H1 (cell line): ENCODE measurements at regions not wholly inside any gene's neighbourhood (a gene's known extent, or its start where the extent isn't known, plus 50 kb on each side); places are given as distances from the start of the nearest gene placed in this dataset.

ENCODE experiments used
- CBX8 ChIP-seq: fragments of 300-800, 300-1000 bp; sonication (generic); IDR thresholded peaks from 2 replicates; pipeline ENCODE4 v1.7.1; 2016; ENCODE audit warnings: low read depth, low read length, borderline replicate concordance
- RNF2 ChIP-seq: fragments of 200-900, 300-1000 bp; sonication (generic); IDR thresholded peaks from 2 replicates; pipeline ENCODE4 v1.7.1; 2016; ENCODE audit warnings: borderline replicate concordance, low read depth, mild to moderate bottlenecking, antibody characterized with exemption, low read length; ENCODE audit not compliant: poor library complexity, severe bottlenecking; ENCODE audit errors: missing control alignments
- SRF ChIP-seq: IDR thresholded peaks from 2 replicates; pipeline ENCODE4 v1.6.1; 2011; ENCODE audit warnings: mild to moderate bottlenecking, low read depth, low read length, moderate library complexity
- TBP ChIP-seq: IDR thresholded peaks from 2 replicates; pipeline ENCODE4 v1.6.1; 2011; ENCODE audit warnings: low read depth, low read length, improper control_type of control experiment
- TCF12 ChIP-seq: IDR thresholded peaks from 2 replicates; pipeline ENCODE4 v1.6.1; 2011; ENCODE audit warnings: low read depth, mild to moderate bottlenecking, low read length
- YY1 ChIP-seq: IDR thresholded peaks from 2 replicates; pipeline ENCODE4 v1.6.1; 2011; ENCODE audit warnings: low read depth, mild to moderate bottlenecking, low read length
- TF ChIP-seq, protein P1 (sequence below): IDR thresholded peaks from 2 replicates; pipeline ENCODE4 v1.6.1; 2011; ENCODE audit warnings: low read length, improper control_type of control experiment

GRCh38 chr11:103699656-103700055 lies 336.8 kb upstream of the DDI1 start (continued):
- no peak for TF ChIP-seq TBP
- no peak for TF ChIP-seq TCF12
- no peak for TF ChIP-seq SRF
- no peak for TF ChIP-seq YY1
- TF ChIP-seq, protein P1, sequence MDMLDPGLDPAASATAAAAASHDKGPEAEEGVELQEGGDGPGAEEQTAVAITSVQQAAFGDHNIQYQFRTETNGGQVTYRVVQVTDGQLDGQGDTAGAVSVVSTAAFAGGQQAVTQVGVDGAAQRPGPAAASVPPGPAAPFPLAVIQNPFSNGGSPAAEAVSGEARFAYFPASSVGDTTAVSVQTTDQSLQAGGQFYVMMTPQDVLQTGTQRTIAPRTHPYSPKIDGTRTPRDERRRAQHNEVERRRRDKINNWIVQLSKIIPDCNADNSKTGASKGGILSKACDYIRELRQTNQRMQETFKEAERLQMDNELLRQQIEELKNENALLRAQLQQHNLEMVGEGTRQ = no peak
- no peak for TF ChIP-seq RNF2
- TF ChIP-seq CBX8 = no peak
